ENCODE measurements at regions not wholly inside any gene's neighbourhood (a gene's known extent, or its start where the extent isn't known, plus 50 kb on each side); places are given as distances from the start of the nearest gene placed in this dataset.
"Not testable (repeated sequence)": the region's sequence is repeated elsewhere in the genome, so short reads cannot be mapped to it uniquely, and the experiment has no call there.

DNA sequence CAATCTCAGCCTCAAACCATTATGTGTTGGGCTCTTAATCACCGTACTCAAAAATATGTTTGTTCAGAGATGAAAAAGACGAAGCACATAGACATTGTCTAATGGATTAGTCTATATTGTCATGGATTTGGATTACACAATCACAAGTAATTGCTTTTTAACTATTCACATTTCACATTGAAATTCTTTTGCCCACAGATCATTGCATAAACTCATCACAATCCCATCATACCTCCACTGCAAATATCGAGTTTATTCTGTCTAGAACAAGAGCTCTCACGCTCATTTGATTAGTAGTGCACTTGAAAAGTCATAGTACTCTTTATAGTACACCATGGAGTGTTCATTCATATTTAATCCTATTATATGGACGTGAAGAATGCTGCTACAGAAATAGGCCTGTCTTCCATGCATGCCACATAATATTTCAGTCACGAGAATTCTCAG is 97.9 kb upstream of the SOX11 start:
- no peak for DNase-seq

DNA sequence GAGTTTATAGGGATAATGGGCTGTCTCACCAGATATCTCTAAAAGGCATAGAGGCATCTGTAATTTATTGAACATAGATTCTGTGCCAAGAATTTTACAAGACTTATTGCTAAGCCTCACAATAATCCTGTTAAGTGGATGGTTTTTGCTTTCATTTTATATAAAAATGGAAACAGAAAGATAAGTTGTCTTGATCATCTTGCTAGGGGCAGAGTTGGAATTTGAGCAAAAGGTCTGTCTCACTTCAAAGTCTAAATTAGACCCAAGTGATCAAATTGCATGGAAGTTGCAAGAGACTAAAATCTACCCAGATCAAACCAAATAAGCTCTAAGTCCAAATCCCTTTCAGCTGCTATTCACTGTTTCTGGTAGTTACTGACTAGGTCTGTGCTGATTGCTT is 95.3 kb upstream of the SOX11 start:
- no peak for DNase-seq

GRCh38 chr2:5598156-5598555 is 94.0 kb upstream of the SOX11 start:
- DNase-seq: no peak

- DNase-seq: no peak
Observed at GRCh38 chr2:5609201-5609600, 83.0 kb upstream of the SOX11 start.

- DNase-seq: no peak
Observed at GRCh38 chr2:5612666-5613065, 79.5 kb upstream of the SOX11 start.

DNA sequence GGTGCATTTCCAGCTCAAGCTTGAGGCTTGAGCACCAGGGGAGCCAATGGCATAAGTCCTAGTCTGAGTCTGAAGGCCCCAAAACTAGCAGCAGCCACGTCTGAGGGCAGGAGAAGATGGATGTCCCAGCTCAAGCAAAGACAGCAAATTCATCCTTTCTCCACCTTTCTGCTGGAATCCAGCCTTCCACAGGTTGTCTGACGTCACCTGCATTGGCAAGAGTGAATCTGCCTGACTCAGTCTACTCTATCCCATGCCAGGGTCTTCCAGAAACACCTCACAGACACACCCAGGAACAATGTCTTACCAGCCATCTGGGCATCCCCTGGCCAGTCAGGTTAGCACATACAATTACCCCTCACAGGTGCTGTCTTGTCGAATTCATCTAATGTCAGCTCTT is 76.2 kb upstream of the SOX11 start:
- no peak for DNase-seq

GRCh38 chr2:5617358-5617757 is 74.8 kb upstream of the SOX11 start:
- DNase-seq: no peak

DNA sequence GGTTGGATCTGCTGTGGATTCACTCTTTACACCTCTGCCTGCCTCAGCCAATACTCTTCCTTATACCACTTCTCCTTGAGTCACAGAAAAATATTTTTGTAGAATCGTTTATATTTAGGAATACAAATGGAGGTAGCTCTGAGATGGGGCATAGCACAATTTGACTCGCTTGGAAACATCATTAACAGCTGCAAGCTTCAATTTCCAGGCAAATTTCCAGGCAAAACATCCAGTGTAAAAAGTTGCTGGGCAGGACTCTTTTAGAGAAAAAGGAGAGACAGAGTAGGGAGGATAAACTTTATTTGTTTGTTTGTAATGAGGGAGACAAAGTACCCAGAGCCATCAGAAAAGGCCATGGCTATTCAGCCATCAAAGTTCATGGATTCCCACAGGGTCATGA is 74.4 kb upstream of the SOX11 start:
- no peak for DNase-seq

DNA sequence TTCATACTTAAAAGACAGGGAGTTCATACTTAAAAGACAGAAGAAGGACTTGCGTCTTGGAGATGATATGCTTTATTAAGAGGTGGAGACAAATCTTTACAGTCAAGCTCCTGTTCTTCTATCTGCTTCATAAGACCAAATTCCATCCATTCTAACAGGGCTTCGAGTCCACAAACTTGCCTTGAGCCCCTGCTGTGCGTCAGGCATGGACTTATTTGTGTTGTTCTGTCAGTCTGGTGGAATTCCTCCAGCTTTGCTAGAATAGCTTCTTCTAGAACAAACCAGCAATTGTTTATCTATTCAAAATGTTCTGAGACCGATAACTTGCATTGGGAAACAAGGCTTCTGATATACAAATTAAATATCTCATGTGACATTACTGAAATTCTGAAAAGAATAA is 73.9 kb upstream of the SOX11 start:
- DNase-seq: no peak

DNA sequence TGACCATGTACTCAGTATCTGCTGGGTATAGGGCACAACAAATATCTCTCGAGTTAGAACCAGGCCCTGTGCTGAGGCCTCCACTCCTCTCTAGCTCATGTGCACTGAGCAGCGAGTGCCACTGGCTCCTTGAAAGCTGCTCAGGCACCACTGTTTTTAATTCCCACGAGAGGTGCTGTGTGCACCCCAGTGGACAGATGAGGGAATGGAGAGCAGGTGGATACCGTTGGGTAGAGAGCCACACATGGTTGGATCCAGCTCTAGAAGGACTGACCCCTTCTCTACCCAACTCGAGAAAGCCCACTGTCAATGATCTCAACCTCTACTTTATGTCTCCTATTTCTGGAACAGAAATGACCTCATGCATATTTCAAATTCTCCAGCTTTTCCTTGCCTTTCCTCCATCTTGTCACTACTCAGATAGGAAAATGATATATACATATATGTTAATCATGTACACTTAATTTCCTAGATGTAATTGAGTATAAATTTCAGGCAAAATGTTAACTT is 66.6 kb upstream of the SOX11 start:
- DNase-seq: not testable (repeated sequence)

DNA sequence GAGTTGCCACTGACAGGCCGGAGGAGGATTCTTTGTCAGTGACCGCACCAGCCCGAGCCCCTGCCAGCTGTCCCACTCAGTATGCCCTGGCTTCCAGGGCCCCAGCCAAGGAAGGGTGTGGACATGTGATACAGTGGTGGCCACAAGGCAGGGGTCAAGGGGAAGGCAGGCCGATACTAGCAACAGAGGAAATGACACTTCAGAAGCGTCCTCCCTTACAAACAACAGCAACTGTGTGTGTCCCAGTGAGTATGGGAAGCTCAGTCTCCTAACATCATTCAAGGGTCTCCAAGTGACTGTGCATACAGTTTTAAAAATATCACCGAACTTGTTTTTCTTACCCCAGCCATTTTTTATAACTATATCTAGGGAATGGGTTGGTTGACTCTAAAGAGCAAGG is 63.7 kb upstream of the SOX11 start:
- not testable (repeated sequence) for DNase-seq

DNA sequence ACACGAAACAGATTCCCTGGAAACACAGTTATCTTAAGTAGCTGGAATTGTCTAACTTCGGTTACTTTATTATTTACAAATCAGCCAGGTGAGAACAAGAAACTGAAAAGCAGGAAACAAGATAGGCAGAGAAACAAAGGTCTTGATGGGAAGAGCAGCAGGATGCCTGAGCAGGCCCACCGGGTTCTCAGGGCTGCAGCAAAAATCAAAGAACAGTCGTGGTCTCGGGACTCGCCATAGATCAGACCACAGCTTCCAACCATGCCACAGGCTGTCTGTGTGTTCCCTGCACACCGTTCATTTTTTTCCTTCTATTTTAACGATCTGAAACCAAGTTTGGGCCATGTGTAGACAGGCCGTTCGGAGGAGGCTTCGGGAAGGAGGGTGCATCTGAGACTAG is 62.7 kb upstream of the SOX11 start:
- not testable (repeated sequence) for DNase-seq

DNA sequence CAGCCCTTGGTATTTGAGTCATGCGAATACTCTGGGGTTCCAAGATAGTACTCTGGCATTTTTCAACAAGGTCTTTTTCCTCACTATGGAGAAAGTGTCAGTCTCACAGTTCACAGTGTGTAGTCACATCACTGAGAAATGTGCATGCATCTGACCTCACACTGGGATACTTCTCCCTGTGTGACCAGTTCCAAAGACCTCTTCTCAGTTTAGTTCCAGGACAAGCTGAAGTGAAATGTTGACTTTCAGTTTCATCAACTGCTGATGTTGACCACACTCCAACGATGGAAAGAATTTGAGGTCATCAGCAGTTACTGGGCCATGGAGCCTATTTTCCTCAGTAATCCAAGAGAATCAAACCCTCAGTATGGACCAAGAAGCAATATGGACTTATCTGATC is 55.1 kb upstream of the SOX11 start:
- not testable (repeated sequence) for DNase-seq
